ENCODE measurements at regions not wholly inside any gene's neighbourhood (a gene's known extent, or its start where the extent isn't known, plus 50 kb on each side); places are given as distances from the start of the nearest gene placed in this dataset.

- no peak overlapping the region for H3K27ac ChIP-seq (ENCODE audit: low read length)
These were observed 587.5 kb downstream of the XIRP2 start for GRCh38 chr2:167475791-167476190.

GRCh38 chr2:167471734-167472133, 583.5 kb downstream of the XIRP2 start:
- Histone ChIP-seq H3K9ac (ENCODE audit: low read length) (no peak overlapping the region), H3K4me3 (ENCODE audit: low read length) (no peak overlapping the region), H4K20me1 (ENCODE audit: insufficient read depth) (no peaks in the 10 kb centered on the region), H3K4me2 (ENCODE audit: low read length) (no peak overlapping the region), H3K36me3 (ENCODE audit: insufficient read depth, low read length) (no peaks in the 10 kb centered on the region), H2AFZ (ENCODE audit: low read depth, low read length) (no peak overlapping the region), H3K27ac (ENCODE audit: low read length) (no peak overlapping the region), H3K79me2 (replicated peaks; ENCODE audit: insufficient read depth, low read length) (no peaks in the 10 kb centered on the region), H3K9me3 (ENCODE audit: low read length) (no peaks in the 10 kb centered on the region), H3F3A (ENCODE audit: insufficient read depth, low read length, poor library complexity, severe bottlenecking) (no peaks in the 10 kb centered on the region), H3K9me2 (ENCODE audit: insufficient read depth, low read length) (no peaks in the 10 kb centered on the region), H3K27me3 (ENCODE audit: insufficient read depth, low read depth, low read length) (no peaks in the 10 kb centered on the region)
- TF ChIP-seq REST (IDR thresholded peaks at IDR 0.05; ENCODE audit: borderline replicate concordance) (no peak), EZH2 (IDR thresholded peaks at IDR 0.05; ENCODE audit: borderline replicate concordance, insufficient read depth, low read length, poor library complexity, severe bottlenecking) (no peak), EP300 (conservative IDR thresholded peaks at IDR 0.05; ENCODE audit: poor library complexity, severe bottlenecking) (no peak), CTCF (IDR thresholded peaks at IDR 0.05; ENCODE audit: poor library complexity, severe bottlenecking) (no peak), TAF1 (IDR thresholded peaks at IDR 0.05; ENCODE audit: low read depth) (no peak), RAD21 (conservative IDR thresholded peaks at IDR 0.05) (no peak), POLR2AphosphoS5 (IDR thresholded peaks at IDR 0.05) (no peak)

More at GRCh38 chr2:167475791-167476190, 587.5 kb downstream of the XIRP2 start:
- no peaks in the 10 kb centered on the region for H3K9me2 ChIP-seq (ENCODE audit: insufficient read depth, low read length)
- no peaks in the 10 kb centered on the region for H3K36me3 ChIP-seq (ENCODE audit: insufficient read depth, low read length)
- H4K20me1 ChIP-seq (ENCODE audit: insufficient read depth), result no peaks in the 10 kb centered on the region
- TF ChIP-seq TAF1 (IDR thresholded peaks at IDR 0.05; ENCODE audit: low read depth) (no peak), EP300 (conservative IDR thresholded peaks at IDR 0.05; ENCODE audit: poor library complexity, severe bottlenecking) (no peak), REST (IDR thresholded peaks at IDR 0.05; ENCODE audit: borderline replicate concordance) (no peak), CTCF (IDR thresholded peaks at IDR 0.05; ENCODE audit: poor library complexity, severe bottlenecking) (no peak), RAD21 (conservative IDR thresholded peaks at IDR 0.05) (no peak), EZH2 (IDR thresholded peaks at IDR 0.05; ENCODE audit: borderline replicate concordance, insufficient read depth, low read length, poor library complexity, severe bottlenecking) (no peak), SMC3 (conservative IDR thresholded peaks at IDR 0.05; ENCODE audit: poor library complexity) (no peak), MXI1 (conservative IDR thresholded peaks at IDR 0.05; ENCODE audit: poor library complexity, severe bottlenecking) (no peak), POLR2AphosphoS5 (IDR thresholded peaks at IDR 0.05) (no peak)
- no peak overlapping the region for H3K9ac ChIP-seq (ENCODE audit: low read length)
- no peaks in the 10 kb centered on the region for H3F3A ChIP-seq (ENCODE audit: insufficient read depth, low read length, poor library complexity, severe bottlenecking)
- no peak overlapping the region for H2AFZ ChIP-seq (ENCODE audit: low read depth, low read length)
- no peak overlapping the region for H3K4me3 ChIP-seq (ENCODE audit: low read length)
- H3K27me3 ChIP-seq (ENCODE audit: insufficient read depth, low read depth, low read length), result no peaks in the 10 kb centered on the region
- H3K4me2 ChIP-seq (ENCODE audit: low read length), result no peak overlapping the region
- H3K79me2 ChIP-seq (replicated peaks; ENCODE audit: insufficient read depth, low read length), result no peaks in the 10 kb centered on the region
- no peaks in the 10 kb centered on the region for H3K9me3 ChIP-seq (ENCODE audit: low read length)

Measured in neural cell (in vitro differentiated cells).